Activated CD4-positive, alpha-beta T cell treated with anti-CD3 and anti-CD28 coated beads, Interleukin-2, amount 10 ng/mL, durations not matched to agents 24 days and 14 days (primary cell): ENCODE measurements at regions not wholly inside any gene's neighbourhood (a gene's known extent, or its start where the extent isn't known, plus 50 kb on each side); places are given as distances from the start of the nearest gene placed in this dataset.

Experiments used
- DNase-seq: peaks from one replicate; pipeline ENCODE4 v3.0.0; 2022
- H3K27ac Mint-ChIP-seq: one replicate; pipeline ENCODE4 v1.8.0; 2022; ENCODE audit warnings: mild to moderate bottlenecking, mixed read lengths
- H3K27me3 Mint-ChIP-seq: one replicate; pipeline ENCODE4 v1.8.0; 2022; ENCODE audit warnings: mixed read lengths
- H3K36me3 Mint-ChIP-seq: one replicate; pipeline ENCODE4 v1.8.0; 2022; ENCODE audit warnings: low read depth, mild to moderate bottlenecking, mixed read lengths
- H3K4me1 Mint-ChIP-seq: one replicate; pipeline ENCODE4 v1.8.0; 2021; ENCODE audit warnings: mixed read lengths
- H3K4me3 Mint-ChIP-seq: one replicate; pipeline ENCODE4 v1.8.0; 2022; ENCODE audit warnings: mild to moderate bottlenecking, moderate library complexity, mixed read lengths
- H3K9me3 Mint-ChIP-seq: one replicate; pipeline ENCODE4 v1.8.0; 2021; ENCODE audit warnings: mixed read lengths
- intact Hi-C: fragments of 100-400 bp; cut with micrococcal nuclease; formaldehyde crosslinking; loops from one replicate; pipeline ENCODE4 v1.15.1; 2023

DNA sequence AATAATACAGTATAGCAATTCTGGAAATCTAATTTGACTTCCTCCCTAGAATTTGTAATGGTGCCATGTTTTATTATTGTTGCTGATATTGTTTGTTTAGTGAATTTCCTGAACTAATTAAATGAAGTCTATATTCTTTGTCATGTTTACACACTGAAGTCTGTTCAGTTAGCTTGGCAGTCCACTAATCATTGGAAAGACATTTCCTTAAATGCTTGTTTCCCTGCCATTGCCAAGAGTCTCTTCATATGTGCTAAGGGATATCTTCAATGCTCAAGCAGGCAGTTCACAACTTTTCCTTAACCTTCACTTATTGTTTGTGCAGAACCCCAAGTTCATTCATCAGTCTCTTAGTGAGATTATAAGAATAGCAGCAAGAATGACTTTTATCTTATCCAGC lies 755.3 kb downstream of the INHBA start:
- intact Hi-C loops = no loop called here
- no peak for DNase-seq
- H3K9me3 Mint-ChIP-seq = peaks cover 12% of the 10 kb centered on the region
- no peak overlapping the region for H3K4me3 Mint-ChIP-seq
- no peak overlapping the region for H3K27ac Mint-ChIP-seq
- H3K36me3 Mint-ChIP-seq = no peaks in the 10 kb centered on the region
- no peaks in the 10 kb centered on the region for H3K27me3 Mint-ChIP-seq
- no peaks in the 10 kb centered on the region for H3K4me1 Mint-ChIP-seq

DNA sequence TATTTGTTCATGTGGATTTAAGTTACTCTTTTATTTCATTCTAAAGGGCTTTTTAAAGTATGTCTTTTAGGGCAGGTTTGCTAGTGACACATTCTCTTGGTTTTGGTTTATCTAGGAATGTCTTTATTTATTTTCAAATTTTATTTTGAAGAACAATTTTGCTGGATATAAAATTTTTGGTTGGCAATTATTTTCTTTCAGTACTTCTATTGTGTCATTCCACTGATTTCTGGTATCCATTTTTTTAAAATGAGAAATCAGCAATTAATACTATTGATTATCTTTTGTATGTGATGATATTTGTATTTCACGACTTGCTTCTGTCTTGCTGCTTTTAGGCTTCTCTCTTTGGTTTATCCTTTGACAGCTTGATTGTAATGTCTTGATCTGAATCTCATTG lies 756.3 kb downstream of the INHBA start:
- H3K4me3 Mint-ChIP-seq = no peak overlapping the region
- intact Hi-C loops = no loop called here

DNA sequence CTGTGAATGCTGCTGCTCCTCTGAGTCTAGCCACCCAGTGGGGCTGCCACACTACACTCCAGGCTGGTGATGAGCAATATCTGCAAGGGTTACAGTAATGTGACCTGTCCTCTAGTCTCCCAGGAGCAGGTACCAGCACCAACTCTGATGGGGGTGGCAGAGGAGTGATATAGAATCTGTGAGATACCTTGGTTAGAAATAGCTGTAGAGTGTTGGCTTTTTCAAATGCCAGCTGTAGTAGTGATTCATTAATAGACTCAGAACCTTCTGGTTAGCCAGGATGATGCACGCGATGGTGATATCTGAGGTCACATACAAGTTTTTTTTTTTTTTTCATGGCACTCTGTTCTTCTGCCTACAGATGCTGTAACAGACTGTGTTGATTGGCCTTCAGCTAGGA lies 757.1 kb downstream of the INHBA start:
- intact Hi-C loops = no loop called here
- DNase-seq = no peak
- H3K36me3 Mint-ChIP-seq = no peaks in the 10 kb centered on the region
- no peak overlapping the region for H3K4me3 Mint-ChIP-seq
- H3K27me3 Mint-ChIP-seq = no peaks in the 10 kb centered on the region
- H3K4me1 Mint-ChIP-seq = no peaks in the 10 kb centered on the region
- H3K9me3 Mint-ChIP-seq = peaks cover 12% of the 10 kb centered on the region
- H3K27ac Mint-ChIP-seq = no peak overlapping the region

More for the DNA sequence above, 756.3 kb downstream of the INHBA start:
- Mint-ChIP-seq H3K36me3 (no peaks in the 10 kb centered on the region), H3K27ac (no peak overlapping the region), H3K27me3 (no peaks in the 10 kb centered on the region), H3K4me1 (no peaks in the 10 kb centered on the region), H3K9me3 (peaks cover 12% of the 10 kb centered on the region)
- DNase-seq = no peak

DNA sequence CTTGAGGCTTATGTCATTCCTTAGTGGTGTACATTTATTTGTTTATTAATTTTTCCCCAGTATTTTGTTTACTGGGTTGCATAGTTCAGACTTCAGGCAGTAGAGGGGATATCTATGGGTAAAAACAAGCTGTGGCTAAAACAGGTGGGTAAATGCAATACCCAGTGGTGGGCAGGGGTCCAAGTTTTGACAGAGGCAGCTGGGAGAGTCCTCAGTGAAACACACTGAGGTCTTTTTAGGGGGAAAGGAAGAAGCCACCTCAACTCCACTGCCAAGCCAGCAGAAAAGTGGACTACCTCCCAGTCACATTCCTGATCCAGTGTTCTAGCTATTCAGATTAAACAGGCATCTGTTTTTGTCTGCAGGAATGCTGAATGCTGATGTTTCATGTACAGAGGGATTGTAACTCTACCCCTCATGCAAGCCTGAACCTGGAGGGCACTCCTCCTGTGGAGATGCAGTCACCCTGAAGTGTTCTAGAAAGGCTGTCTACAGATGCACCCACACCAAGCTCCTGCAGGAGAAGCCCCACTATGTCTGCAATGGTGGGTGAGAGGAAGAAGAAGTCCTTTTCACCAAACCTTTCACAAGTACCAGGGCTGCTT lies 757.8 kb downstream of the INHBA start:
- intact Hi-C loops = no loop called here
- Mint-ChIP-seq H3K4me1 (no peaks in the 10 kb centered on the region), H3K36me3 (no peaks in the 10 kb centered on the region), H3K4me3 (no peak overlapping the region), H3K27ac (no peak overlapping the region), H3K27me3 (no peaks in the 10 kb centered on the region), H3K9me3 (peaks cover 12% of the 10 kb centered on the region)
- DNase-seq = no peak

DNA sequence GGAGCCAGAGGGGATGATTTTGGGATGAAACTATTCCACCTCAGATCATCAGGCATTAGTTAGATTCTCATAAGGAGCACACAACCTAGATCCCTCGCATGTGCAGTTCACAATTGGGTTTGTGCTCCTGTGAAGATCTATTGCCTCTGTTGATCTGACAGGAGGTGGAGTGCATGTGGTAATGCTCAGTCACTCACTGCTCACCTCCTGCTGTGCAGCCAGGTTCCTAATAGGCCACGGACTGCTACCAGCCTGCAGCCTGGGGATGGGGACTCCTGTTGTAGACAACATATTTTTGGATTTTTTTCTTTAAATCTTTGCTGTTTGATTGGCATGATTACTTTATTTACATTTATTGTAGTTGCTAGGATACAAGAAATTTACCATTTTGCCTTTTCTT lies 765.0 kb downstream of the INHBA start:
- H3K4me1 Mint-ChIP-seq = no peaks in the 10 kb centered on the region
- H3K27ac Mint-ChIP-seq = no peak overlapping the region
- no peaks in the 10 kb centered on the region for H3K27me3 Mint-ChIP-seq
- no peak for DNase-seq
- intact Hi-C loops = no loop called here
- no peak overlapping the region for H3K4me3 Mint-ChIP-seq
- peaks cover 4% of the 10 kb centered on the region for H3K9me3 Mint-ChIP-seq
- no peaks in the 10 kb centered on the region for H3K36me3 Mint-ChIP-seq

DNA sequence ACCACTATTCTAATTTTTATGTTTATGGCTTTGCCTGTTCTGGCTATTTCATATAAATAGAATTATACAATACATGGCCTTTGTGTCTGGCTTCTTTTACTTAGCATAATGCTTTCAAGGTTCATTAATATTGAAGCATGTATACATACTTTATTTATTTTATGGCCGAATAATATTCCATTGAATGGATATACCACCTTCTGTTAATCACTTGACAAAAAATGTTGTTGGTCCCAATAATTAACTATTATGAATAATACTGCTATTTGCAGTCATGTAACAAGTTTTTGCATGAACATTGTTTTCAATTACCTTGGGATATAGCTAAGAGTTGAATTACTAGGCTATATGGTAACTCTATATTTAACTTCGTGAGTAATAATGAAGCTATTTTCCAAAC lies 767.5 kb downstream of the INHBA start:
- H3K36me3 Mint-ChIP-seq = no peaks in the 10 kb centered on the region
- H3K4me1 Mint-ChIP-seq = no peaks in the 10 kb centered on the region
- H3K27ac Mint-ChIP-seq = no peak overlapping the region
- DNase-seq = no peak
- no peak overlapping the region for H3K4me3 Mint-ChIP-seq
- no peaks in the 10 kb centered on the region for H3K27me3 Mint-ChIP-seq
- H3K9me3 Mint-ChIP-seq = peaks cover 7% of the 10 kb centered on the region
- intact Hi-C loops = no loop called here

DNA sequence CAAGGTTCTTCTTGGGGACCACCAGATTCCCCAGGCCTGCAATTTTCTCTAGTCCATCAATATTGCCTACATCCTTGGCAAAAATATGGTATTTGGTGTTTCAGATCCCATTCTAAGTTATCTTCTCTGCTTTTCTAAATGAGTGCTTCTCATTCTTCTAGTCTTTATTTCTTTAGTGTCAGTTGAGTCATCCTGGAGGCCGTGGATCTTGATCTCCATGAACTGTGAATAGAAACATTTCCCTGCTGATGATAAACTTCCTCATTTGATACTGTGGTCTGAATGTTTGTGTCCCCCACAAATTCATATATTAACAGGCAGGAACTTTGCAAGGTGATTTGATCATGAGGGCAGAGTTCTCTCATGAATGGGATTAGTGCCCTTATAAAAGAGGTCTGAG lies 779.3 kb downstream of the INHBA start:
- H3K27ac Mint-ChIP-seq = no peak overlapping the region
- intact Hi-C loops = no loop called here
- no peak overlapping the region for H3K4me3 Mint-ChIP-seq
- H3K27me3 Mint-ChIP-seq = no peaks in the 10 kb centered on the region
- H3K4me1 Mint-ChIP-seq = no peaks in the 10 kb centered on the region
- DNase-seq = no peak
- H3K9me3 Mint-ChIP-seq = no peaks in the 10 kb centered on the region
- H3K36me3 Mint-ChIP-seq = no peaks in the 10 kb centered on the region

DNA sequence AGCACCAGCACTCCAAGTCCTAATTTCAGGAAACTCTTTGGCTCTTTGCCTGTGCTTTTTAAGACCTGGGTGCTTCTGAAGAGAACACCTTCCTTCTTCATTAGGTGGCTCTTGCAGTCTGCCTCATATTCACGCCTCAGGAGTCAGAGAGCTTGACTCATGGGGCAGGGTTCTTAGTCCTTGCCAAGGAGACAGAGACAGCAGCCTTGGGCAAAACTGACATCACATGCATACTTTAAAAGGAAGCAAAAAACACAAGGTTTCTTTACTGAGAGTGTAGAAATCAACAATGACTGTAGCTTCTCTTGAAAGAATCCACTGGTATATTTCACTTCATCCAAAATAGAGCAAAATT lies 780.6 kb downstream of the INHBA start:
- Mint-ChIP-seq H3K36me3 (no peaks in the 10 kb centered on the region), H3K9me3 (no peaks in the 10 kb centered on the region), H3K27ac (no peak overlapping the region), H3K4me3 (no peak overlapping the region), H3K4me1 (no peaks in the 10 kb centered on the region), H3K27me3 (no peaks in the 10 kb centered on the region)
- intact Hi-C loops = no loop called here
- DNase-seq = no peak

DNA sequence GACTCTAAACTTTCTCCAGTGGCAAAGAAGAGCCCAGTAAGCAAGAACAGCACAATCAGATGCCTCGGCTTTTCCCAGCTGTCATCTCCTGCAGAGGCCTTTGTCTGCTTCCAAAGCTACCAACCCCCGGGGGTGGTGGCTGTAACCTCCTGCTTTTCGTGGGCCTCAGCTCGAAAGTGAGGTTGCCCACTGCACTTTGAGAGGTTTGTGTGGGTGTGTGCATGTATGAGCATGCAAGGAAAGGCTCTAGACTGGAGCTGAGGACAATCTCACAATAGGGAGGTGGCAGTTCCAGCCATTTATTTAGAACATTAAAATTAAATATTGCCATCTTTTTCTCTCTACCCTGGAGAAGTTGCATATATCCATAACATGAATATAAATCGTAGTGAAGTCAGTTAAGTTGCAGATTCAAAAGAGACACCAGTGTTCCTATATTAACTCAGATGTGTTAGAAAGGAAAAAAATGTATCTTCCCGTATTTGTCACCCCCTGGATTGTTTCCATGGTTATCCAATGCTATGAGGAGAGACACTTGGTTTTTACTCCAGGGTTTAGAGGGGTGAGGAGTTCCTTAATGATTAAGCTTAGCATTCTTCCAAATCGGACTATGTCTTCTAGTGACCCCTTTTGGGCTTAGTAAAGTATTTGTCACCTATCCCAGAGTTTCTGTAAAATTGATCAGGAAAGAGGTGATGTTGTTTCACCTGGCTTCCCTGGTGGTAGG lies 781.1 kb downstream of the INHBA start:
- no peaks in the 10 kb centered on the region for H3K36me3 Mint-ChIP-seq
- H3K4me1 Mint-ChIP-seq = no peaks in the 10 kb centered on the region
- H3K27ac Mint-ChIP-seq = no peak overlapping the region
- intact Hi-C loops = no loop called here
- H3K9me3 Mint-ChIP-seq = no peaks in the 10 kb centered on the region
- no peak overlapping the region for H3K4me3 Mint-ChIP-seq
- H3K27me3 Mint-ChIP-seq = no peaks in the 10 kb centered on the region
- DNase-seq = no peak

DNA sequence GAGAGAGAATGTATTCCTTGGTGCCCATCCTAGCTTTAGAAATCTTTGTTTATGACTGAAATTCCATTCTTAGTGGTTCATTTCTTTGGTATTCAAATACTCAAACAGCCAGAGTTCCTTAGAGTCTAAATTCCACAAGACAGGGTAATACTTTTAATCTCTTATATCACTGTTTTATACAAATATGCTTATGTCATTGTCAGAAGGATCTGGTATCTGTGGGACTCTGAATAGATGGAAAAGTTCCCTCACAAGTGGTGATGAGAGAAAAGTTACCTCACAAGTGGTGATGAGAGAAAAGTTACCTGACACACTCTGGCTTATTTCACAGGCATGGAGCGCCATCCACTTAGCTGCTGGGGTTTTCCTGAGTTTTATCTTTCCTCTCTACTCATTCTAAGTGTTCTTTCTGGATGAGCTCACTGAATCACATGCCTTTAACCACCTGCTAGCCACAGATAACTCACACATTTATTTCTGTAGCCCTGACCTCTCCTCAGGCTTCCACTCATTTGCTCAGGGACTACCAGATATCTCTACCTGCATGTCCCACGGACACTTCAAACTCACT lies 784.0 kb downstream of the SUGCT start:
- intact Hi-C loops = no loop called here

DNA sequence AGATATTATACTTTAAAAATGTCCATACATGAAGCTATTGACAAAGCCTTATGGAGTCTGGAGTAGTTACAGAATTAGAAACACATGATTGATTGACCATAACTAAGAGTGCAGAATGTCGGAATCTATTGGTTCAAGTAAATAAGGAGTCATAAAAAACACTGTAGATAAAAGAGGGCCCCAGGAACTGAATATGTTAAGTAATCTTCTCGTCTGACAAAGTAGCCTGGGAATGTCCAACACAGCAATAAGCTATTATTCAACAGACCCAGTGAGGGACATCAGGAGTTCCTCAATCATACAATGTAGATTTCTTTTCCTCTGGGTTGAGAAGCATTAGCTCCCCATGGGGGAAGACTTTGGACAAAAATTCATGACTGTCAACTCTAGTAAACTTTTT lies 782.0 kb downstream of the SUGCT start:
- no peak for DNase-seq
- Mint-ChIP-seq H3K9me3 (no peaks in the 10 kb centered on the region), H3K27me3 (no peaks in the 10 kb centered on the region), H3K27ac (no peak overlapping the region), H3K4me3 (no peak overlapping the region), H3K4me1 (no peaks in the 10 kb centered on the region), H3K36me3 (no peaks in the 10 kb centered on the region)
- intact Hi-C loops = no loop called here

More for the DNA sequence above, 784.0 kb downstream of the SUGCT start:
- Mint-ChIP-seq H3K36me3 (no peaks in the 10 kb centered on the region), H3K27me3 (no peaks in the 10 kb centered on the region), H3K27ac (no peak overlapping the region), H3K9me3 (no peaks in the 10 kb centered on the region), H3K4me3 (no peak overlapping the region), H3K4me1 (no peaks in the 10 kb centered on the region)
- no peak for DNase-seq

DNA sequence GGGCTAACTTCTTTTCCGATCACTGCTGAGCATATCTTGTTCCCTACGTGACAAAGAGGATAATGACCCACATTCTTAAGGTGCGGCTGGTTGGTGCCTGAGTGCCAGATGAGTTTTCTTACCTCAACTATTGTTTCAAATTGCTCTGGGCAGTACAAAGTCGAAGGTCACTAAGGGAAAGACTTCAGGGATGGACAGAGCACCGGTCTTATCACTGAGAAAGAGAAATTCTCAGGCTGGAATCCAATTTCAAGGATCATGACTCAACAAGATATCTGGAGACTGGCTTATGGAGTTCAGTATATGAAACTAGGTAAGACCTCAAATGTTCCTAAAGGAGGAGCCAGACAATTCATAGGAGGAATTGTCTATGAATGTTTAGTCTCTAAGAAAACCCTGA lies 780.3 kb downstream of the SUGCT start:
- no peaks in the 10 kb centered on the region for H3K36me3 Mint-ChIP-seq
- intact Hi-C loops = no loop called here
- no peaks in the 10 kb centered on the region for H3K27me3 Mint-ChIP-seq
- peaks cover 5% of the 10 kb centered on the region for H3K9me3 Mint-ChIP-seq
- no peaks in the 10 kb centered on the region for H3K4me1 Mint-ChIP-seq
- no peak overlapping the region for H3K4me3 Mint-ChIP-seq
- no peak overlapping the region for H3K27ac Mint-ChIP-seq
- no peak for DNase-seq
